ENCODE measurements at regions not wholly inside any gene's neighbourhood (a gene's known extent, or its start where the extent isn't known, plus 50 kb on each side); places are given as distances from the start of the nearest gene placed in this dataset.

- no peaks in the 10 kb centered on the region for H3K9me2 ChIP-seq
- H3K9me3 ChIP-seq = no peaks in the 10 kb centered on the region
- H3K4me1 ChIP-seq (ENCODE audit: control insufficient read depth in 1 of 2, insufficient read depth in 2 of 2, low read depth in 1 of 2, low read length in 1 of 2) = peaks cover 0 to 27% of the 10 kb centered on the region in 2 experiments; a peak in 3 of 4 replicates
- no peak overlapping the region for H3K9ac ChIP-seq
- ChIA-PET CTCF (interaction anchor here (2.0 kb wide), 1 partner anchor 645 kb away, joined by 6 read pairs; no protein-coding TSS in a partner anchor), POLR2A (no interaction called here)
- no peak overlapping the region for H3K27ac ChIP-seq (ENCODE audit: low read depth in 2 of 2, low read length in 1 of 2)
- TF ChIP-seq MEF2A (IDR thresholded peaks at IDR 0.05; ENCODE audit: borderline replicate concordance, low read depth) = no peak
- TF ChIP-seq SMC3 (IDR thresholded peaks at IDR 0.05; ENCODE audit: low read depth, low read length) = no peak
- TF ChIP-seq RFX5 (IDR thresholded peaks at IDR 0.05; ENCODE audit: low read length) = no peak
- no peak for TF ChIP-seq TAF1 (IDR thresholded peaks at IDR 0.05; ENCODE audit: borderline replicate concordance, low read depth, low read length)
- TF ChIP-seq CTCF (IDR thresholded peaks at IDR 0.05) = no peak
- TF ChIP-seq NRF1 (IDR thresholded peaks at IDR 0.05; ENCODE audit: low read depth, low read length) = no peak
- TF ChIP-seq RXRA (IDR thresholded peaks at IDR 0.05; ENCODE audit: borderline replicate concordance, low read depth) = no peak
- TF ChIP-seq TEAD4 (IDR thresholded peaks at IDR 0.05; ENCODE audit: borderline replicate concordance, insufficient read depth) = no peak
- no peak for TF ChIP-seq PBX3 (IDR thresholded peaks at IDR 0.05)
- TF ChIP-seq TCF12 (IDR thresholded peaks at IDR 0.05) = no peak
- no peak for TF ChIP-seq EP300 (IDR thresholded peaks at IDR 0.05; ENCODE audit: borderline replicate concordance in 1 of 2, low read depth in 1 of 2, low read length in 1 of 2)
- no peak for TF ChIP-seq RAD21 (IDR thresholded peaks at IDR 0.05; ENCODE audit: low read length)
- no peak for TF ChIP-seq FOXJ3 (CRISPR knock-in tag; IDR thresholded peaks at IDR 0.05)
- no peak for TF ChIP-seq NFIC (IDR thresholded peaks at IDR 0.05; ENCODE audit: borderline replicate concordance)
- no peak for TF ChIP-seq ZBTB33 (IDR thresholded peaks at IDR 0.05; ENCODE audit: borderline replicate concordance, low read depth)
- TF ChIP-seq GABPA (IDR thresholded peaks at IDR 0.05; ENCODE audit: low read depth) = no peak
- H3F3A ChIP-seq (replicated peaks; ENCODE audit: insufficient read depth) = no peaks in the 10 kb centered on the region
- 85% methylated on average over 10 of the region's 10 CpGs for WGBS (ENCODE audit: low lambda C conversion rate)
- DNase-seq = no peak
- H2AFZ ChIP-seq (ENCODE audit: low read depth) = no peak overlapping the region
- H3K4me2 ChIP-seq = no peak overlapping the region
- no peaks in the 10 kb centered on the region for H4K20me1 ChIP-seq (ENCODE audit: insufficient read depth)
- H3K4me3 ChIP-seq (ENCODE audit: low read depth in 2 of 2, low read length in 1 of 2) = no peak overlapping the region
- H3K36me3 ChIP-seq (replicated peaks in 1 of 2; ENCODE audit: control insufficient read depth in 1 of 2, insufficient read depth in 2 of 2, low read length in 1 of 2) = no peaks in the 10 kb centered on the region
- no peaks in the 10 kb centered on the region for H3K27me3 ChIP-seq (ENCODE audit: insufficient read depth)
- H3K79me2 ChIP-seq (ENCODE audit: insufficient read depth) = no peaks in the 10 kb centered on the region
These were observed 651.4 kb downstream of the INHBA start for GRCh38 chr7:41051535-41051934.

Measured in SK-N-SH (cell line).